Suppressor macrophage treated with lipopolysaccharide for 4 hours (primary cell): ENCODE measurements at regions not wholly inside any gene's neighbourhood (a gene's known extent, or its start where the extent isn't known, plus 50 kb on each side); places are given as distances from the start of the nearest gene placed in this dataset.

Experiments used
- DNase-seq: peaks from one replicate; pipeline ENCODE4 v3.0.0-alpha.2; 2020

- DNase-seq: no peak
Observed at GRCh38 chr2:41826921-41827320, 220.9 kb upstream of the PKDCC start.

GRCh38 chr2:41827354-41827971 is 220.4 kb upstream of the PKDCC start:
- DNase-seq: no peak

GRCh38 chr2:41828052-41828643 is 219.7 kb upstream of the PKDCC start:
- no peak for DNase-seq

- DNase-seq: no peak
Observed at GRCh38 chr2:41829052-41829451, 218.8 kb upstream of the PKDCC start.

GRCh38 chr2:41830600-41830999 is 217.2 kb upstream of the PKDCC start:
- no peak for DNase-seq

GRCh38 chr2:41832218-41832617 is 215.6 kb upstream of the PKDCC start:
- no peak for DNase-seq

- DNase-seq: no peak
Observed at GRCh38 chr2:41835401-41835800, 212.4 kb upstream of the PKDCC start.

- DNase-seq: peak; percentile 31
Observed at GRCh38 chr2:41836948-41837347, 210.9 kb upstream of the PKDCC start.

- DNase-seq: no peak
Observed at GRCh38 chr2:41837610-41838009, 210.2 kb upstream of the PKDCC start.

- peak; percentile 94 for DNase-seq
Observed at GRCh38 chr2:41840702-41841551, 206.9 kb upstream of the PKDCC start.

GRCh38 chr2:41846962-41847361 is 200.9 kb upstream of the PKDCC start:
- no peak for DNase-seq

GRCh38 chr2:41847744-41848441 is 199.9 kb upstream of the PKDCC start:
- no peak for DNase-seq

GRCh38 chr2:41851554-41851953 is 196.3 kb upstream of the PKDCC start:
- no peak for DNase-seq

- DNase-seq: peak; percentile 58
Observed at GRCh38 chr2:41853427-41854191, 194.2 kb upstream of the PKDCC start.

- no peak for DNase-seq
Observed at GRCh38 chr2:41854227-41854626, 193.6 kb upstream of the PKDCC start.

- no peak for DNase-seq
Observed at GRCh38 chr2:41856946-41857345, 190.9 kb upstream of the PKDCC start.

GRCh38 chr2:41859615-41860514 is 188.0 kb upstream of the PKDCC start:
- DNase-seq: no peak

- DNase-seq: no peak
Observed at GRCh38 chr2:41863062-41863461, 184.8 kb upstream of the PKDCC start.

GRCh38 chr2:41865263-41865662 is 182.6 kb upstream of the PKDCC start:
- no peak for DNase-seq

- no peak for DNase-seq
Observed at GRCh38 chr2:41867553-41867952, 180.3 kb upstream of the PKDCC start.

GRCh38 chr2:41869542-41870264 is 178.1 kb upstream of the PKDCC start:
- DNase-seq: peak; percentile 70
